BLaER1 (cell line): ENCODE measurements at regions not wholly inside any gene's neighbourhood (a gene's known extent, or its start where the extent isn't known, plus 50 kb on each side); places are given as distances from the start of the nearest gene placed in this dataset.
"Not testable (repeated sequence)": the region's sequence is repeated elsewhere in the genome, so short reads cannot be mapped to it uniquely, and the experiment has no call there.

Experiments
- H3K27ac ChIP-seq: shearing (Covaris generic); formaldehyde crosslinking; 2 replicates; pipeline ENCODE4 v1.8.1; 2022
- H3K27me3 ChIP-seq: shearing (Covaris generic); formaldehyde crosslinking; 2 replicates; pipeline ENCODE4 v1.8.1; 2022
- H3K36me3 ChIP-seq: shearing (Covaris generic); formaldehyde crosslinking; 2 replicates; pipeline ENCODE4 v1.8.1; 2022
- H3K4me1 ChIP-seq: shearing (Covaris generic); formaldehyde crosslinking; 2 replicates; pipeline ENCODE4 v1.8.1; 2022
- H3K4me2 ChIP-seq: shearing (Covaris generic); formaldehyde crosslinking; 2 replicates; pipeline ENCODE4 v1.8.1; 2022
- H3K4me3 ChIP-seq: shearing (Covaris generic); formaldehyde crosslinking; 2 replicates; pipeline ENCODE4 v1.8.1; 2022
- H3K9ac ChIP-seq: shearing (Covaris generic); formaldehyde crosslinking; 2 replicates; pipeline ENCODE4 v1.8.1; 2022
- H3K9me3 ChIP-seq: shearing (Covaris generic); formaldehyde crosslinking; 2 replicates; pipeline ENCODE4 v1.8.1; 2022
- H4K20me1 ChIP-seq: shearing (Covaris generic); formaldehyde crosslinking; 2 replicates; pipeline ENCODE4 v1.8.1; 2022
- Cebpa-rat ChIP-seq: shearing (Covaris generic); IDR thresholded peaks from 2 replicates; pipeline ENCODE4 v1.8.1; 2022

DNA sequence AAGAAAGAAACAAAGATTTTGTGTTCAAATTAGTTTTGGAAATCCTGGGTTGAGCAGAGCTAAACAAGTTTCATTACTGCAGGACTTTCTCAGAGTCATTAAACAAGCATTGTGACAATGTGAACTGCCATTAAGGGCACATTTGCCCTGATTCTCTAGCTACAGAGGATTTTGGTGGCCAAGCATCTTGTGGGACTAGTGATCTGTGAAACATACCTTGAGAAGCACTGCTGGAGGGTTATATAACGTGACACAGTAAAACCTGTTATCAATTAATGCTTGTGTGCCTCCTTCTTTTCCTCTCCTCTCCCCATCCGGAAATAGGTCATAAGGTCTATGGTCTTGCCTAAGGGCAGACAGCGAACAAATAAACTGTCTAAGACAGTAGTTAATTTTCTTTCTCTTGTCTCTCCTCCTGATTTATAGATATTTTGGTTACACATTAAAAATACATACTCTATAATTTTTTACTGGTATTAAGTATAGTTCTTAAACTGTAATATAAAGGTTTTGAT, 167.3 kb upstream of the NANOGP8 start:
- Histone ChIP-seq H3K4me1 (no peaks in the 10 kb centered on the region), H3K27me3 (no peaks in the 10 kb centered on the region), H3K4me2 (no peak overlapping the region), H3K36me3 (no peaks in the 10 kb centered on the region), H3K27ac (no peak overlapping the region), H3K9me3 (no peaks in the 10 kb centered on the region), H3K9ac (no peak overlapping the region), H3K4me3 (no peak overlapping the region), H4K20me1 (no peaks in the 10 kb centered on the region)
- no peak for TF ChIP-seq Cebpa-rat

DNA sequence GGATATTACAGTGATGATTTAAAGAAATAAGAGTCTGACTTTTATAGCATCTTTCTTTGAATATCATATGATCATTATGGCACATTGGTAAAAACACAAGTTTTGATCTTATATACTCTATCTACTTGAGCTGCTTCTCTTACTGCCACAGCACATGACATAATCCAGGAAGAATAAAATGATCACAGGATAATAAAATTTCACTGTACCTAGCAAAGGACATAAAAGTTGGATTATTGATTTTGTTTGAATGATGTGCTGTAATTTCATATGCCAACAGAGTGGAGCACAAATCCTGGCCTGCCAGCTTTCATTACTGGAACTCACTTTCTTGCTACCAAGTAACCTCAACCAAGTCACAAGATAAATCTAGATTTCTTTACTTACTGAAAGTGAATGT, 162.1 kb upstream of the NANOGP8 start:
- no peaks in the 10 kb centered on the region for H3K4me1 ChIP-seq
- no peaks in the 10 kb centered on the region for H3K36me3 ChIP-seq
- no peak for TF ChIP-seq Cebpa-rat
- H3K27me3 ChIP-seq, result no peaks in the 10 kb centered on the region
- H4K20me1 ChIP-seq, result no peaks in the 10 kb centered on the region
- H3K27ac ChIP-seq, result no peak overlapping the region
- no peak overlapping the region for H3K4me3 ChIP-seq
- no peak overlapping the region for H3K4me2 ChIP-seq
- no peaks in the 10 kb centered on the region for H3K9me3 ChIP-seq
- H3K9ac ChIP-seq, result no peak overlapping the region

DNA sequence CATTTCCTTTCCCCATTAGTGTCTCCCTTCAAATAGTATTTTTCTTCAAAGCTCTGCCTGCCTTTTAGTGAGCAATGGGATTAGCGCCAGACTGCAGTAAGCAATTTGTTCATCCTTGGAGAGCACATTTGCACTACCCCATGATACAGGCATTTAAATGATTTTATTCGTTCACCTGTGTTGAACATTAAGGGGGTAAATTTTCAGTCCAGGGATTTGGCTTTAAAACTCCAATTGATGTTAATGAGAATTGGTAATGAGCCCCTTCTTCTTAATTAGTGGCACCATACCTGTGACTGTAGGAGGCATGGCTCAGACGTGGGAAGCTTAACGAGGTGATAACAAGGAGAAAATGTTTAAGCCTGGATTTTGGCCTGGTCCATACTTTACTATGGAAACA, 161.4 kb upstream of the NANOGP8 start:
- Histone ChIP-seq H3K4me1 (no peaks in the 10 kb centered on the region), H3K27me3 (no peaks in the 10 kb centered on the region), H3K4me2 (no peak overlapping the region), H4K20me1 (no peaks in the 10 kb centered on the region), H3K27ac (no peak overlapping the region), H3K4me3 (no peak overlapping the region), H3K36me3 (no peaks in the 10 kb centered on the region), H3K9ac (no peak overlapping the region), H3K9me3 (no peaks in the 10 kb centered on the region)
- TF ChIP-seq Cebpa-rat, result no peak

DNA sequence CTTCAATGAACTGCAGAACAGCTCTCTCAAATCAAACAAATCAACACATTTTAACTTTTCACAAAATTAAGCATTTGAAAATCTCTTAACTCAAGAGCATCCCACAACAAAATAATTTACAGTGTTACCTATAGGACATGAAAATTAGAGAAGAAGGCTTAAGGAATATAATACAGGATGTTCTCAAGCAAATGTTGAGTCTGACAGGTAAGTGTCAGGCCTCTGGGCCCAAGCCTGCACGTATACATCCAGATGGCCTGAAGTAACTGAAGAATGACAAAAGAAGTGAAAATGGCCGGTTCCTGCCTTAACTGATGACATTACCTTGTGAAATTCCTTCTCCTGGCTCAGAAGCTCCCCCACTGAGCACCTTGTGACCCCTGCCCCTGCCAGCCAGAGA, 160.6 kb upstream of the NANOGP8 start:
- H4K20me1 ChIP-seq, H3K36me3 ChIP-seq: not testable (repeated sequence)

DNA sequence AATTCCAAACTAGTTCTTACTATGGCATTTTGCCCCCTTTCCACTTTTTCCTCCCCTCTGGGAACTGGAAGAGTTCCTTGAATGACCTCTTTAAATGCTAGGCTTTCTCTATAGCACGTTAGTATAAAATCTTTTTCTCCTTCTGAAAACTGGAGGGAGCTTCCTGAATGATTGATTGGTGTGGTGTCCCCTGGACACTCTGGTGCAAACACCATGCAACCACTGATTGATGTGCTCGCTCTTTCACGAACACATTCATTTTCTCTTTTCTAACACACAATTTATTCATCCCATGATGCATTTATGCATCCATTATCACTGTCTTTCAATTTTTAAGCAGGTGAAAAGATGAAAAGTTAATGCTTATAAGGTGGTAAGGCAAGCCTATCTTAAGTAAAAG, 159.1 kb upstream of the NANOGP8 start:
- H3K9ac ChIP-seq, result no peak overlapping the region
- no peaks in the 10 kb centered on the region for H3K4me1 ChIP-seq
- TF ChIP-seq Cebpa-rat, result no peak
- H3K4me3 ChIP-seq, result no peak overlapping the region
- no peaks in the 10 kb centered on the region for H3K27me3 ChIP-seq
- H4K20me1 ChIP-seq, result no peaks in the 10 kb centered on the region
- H3K36me3 ChIP-seq, result no peaks in the 10 kb centered on the region
- H3K27ac ChIP-seq, result no peak overlapping the region
- no peak overlapping the region for H3K4me2 ChIP-seq
- no peaks in the 10 kb centered on the region for H3K9me3 ChIP-seq

More for the DNA sequence above, 160.6 kb upstream of the NANOGP8 start:
- H3K9me3 ChIP-seq, H3K9ac ChIP-seq, H3K4me2 ChIP-seq, H3K4me1 ChIP-seq, H3K27ac ChIP-seq, H3K4me3 ChIP-seq, H3K27me3 ChIP-seq: not testable (repeated sequence)

DNA sequence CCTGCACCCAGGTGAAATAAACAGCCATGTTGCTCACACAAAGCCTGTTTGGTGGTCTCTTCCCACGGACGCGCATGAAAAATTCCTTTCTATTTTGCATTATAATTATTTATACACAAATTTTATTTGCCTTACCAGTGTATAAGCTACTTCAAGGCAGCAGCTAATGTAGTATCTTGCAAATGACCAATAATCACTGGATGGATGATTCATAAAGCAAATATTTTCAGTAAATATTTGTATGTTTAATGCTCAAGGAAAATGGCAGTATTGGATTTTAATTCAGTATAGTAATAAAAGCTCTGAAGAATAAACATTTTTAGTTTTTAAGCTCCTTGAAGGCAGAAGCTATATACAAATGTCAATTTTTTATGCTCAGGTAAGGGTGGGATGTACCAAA, 158.7 kb upstream of the NANOGP8 start:
- Histone ChIP-seq H3K4me2 (no peak overlapping the region), H3K4me3 (no peak overlapping the region), H3K9ac (no peak overlapping the region), H3K36me3 (no peaks in the 10 kb centered on the region), H4K20me1 (no peaks in the 10 kb centered on the region), H3K4me1 (no peaks in the 10 kb centered on the region), H3K27me3 (no peaks in the 10 kb centered on the region), H3K27ac (no peak overlapping the region), H3K9me3 (no peaks in the 10 kb centered on the region)
- TF ChIP-seq Cebpa-rat, result no peak

DNA sequence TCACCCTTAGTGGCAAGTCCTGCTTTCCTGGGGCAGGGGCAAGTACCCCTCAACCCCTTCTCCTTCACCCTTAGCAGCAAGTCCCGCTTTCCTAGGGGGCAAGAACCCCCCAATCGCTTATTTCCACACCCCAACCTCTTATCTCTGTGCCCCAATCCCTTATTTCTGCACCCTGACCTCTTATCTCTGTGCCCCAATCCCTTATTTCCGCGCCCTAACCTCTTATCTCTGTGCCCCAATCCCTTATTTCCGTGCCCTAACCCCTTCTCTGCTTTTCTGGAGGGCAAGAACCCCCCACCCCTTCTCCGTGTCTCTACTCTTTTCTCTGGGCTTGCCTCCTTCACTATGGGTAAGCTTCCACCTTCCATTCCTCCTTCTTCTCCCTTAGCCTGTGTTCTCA, 154.6 kb upstream of the NANOGP8 start:
- not testable (repeated sequence) for H3K27me3 ChIP-seq, H4K20me1 ChIP-seq, H3K4me3 ChIP-seq, H3K4me1 ChIP-seq, H3K36me3 ChIP-seq, H3K27ac ChIP-seq, H3K9ac ChIP-seq, H3K9me3 ChIP-seq, H3K4me2 ChIP-seq

DNA sequence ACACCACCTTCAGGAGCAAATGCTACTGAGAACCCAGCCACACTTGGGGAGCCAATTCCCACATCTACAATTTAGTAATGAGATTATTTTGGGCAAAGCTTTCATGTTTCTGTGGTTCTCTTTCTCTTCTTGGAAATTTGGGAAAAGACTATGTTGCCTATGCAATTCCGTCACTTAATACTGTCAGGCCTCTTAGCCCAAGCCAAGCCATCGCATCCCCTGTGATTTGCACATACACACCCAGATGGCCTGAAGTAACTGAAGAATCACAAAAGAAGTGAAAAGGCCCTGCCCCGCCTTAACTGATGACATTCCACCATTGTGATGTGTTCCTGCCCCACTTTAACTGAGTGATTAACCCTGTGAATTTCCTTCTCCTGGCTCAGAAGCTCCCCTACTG, 153.4 kb upstream of the NANOGP8 start:
- not testable (repeated sequence) for H3K9ac ChIP-seq, H3K36me3 ChIP-seq, H3K27me3 ChIP-seq, H3K4me3 ChIP-seq, H4K20me1 ChIP-seq, H3K4me1 ChIP-seq, H3K9me3 ChIP-seq, H3K27ac ChIP-seq, H3K4me2 ChIP-seq

DNA sequence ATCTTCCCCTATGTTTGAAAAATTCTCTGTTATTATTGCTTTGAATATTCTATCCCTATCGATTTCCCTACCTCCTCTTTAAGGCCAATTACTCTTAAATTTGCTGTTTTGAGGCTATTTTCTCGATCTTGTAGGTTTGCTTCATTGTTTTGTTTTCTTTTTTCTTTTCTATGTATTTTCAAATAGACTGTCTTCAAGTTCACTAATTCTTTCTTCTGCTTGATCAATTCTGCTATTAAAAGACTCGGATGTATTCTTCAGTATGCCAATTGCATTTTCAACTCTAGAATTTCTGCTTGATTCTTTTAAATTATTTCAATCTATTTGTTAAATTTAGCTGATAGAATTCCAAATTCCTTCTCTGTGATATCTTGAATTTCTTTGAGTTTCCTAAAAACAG, 144.0 kb upstream of the NANOGP8 start:
- Histone ChIP-seq H3K9me3 (0 out of 2 replicates have a peak, but pooled peaks cover 15% of the 10 kb centered on the region), H3K9ac (no peak overlapping the region), H3K27me3 (no peaks in the 10 kb centered on the region), H3K4me2 (no peak overlapping the region), H3K4me3 (no peak overlapping the region), H3K36me3 (no peaks in the 10 kb centered on the region), H3K27ac (no peak overlapping the region), H4K20me1 (no peaks in the 10 kb centered on the region), H3K4me1 (no peaks in the 10 kb centered on the region)
- no peak for TF ChIP-seq Cebpa-rat

DNA sequence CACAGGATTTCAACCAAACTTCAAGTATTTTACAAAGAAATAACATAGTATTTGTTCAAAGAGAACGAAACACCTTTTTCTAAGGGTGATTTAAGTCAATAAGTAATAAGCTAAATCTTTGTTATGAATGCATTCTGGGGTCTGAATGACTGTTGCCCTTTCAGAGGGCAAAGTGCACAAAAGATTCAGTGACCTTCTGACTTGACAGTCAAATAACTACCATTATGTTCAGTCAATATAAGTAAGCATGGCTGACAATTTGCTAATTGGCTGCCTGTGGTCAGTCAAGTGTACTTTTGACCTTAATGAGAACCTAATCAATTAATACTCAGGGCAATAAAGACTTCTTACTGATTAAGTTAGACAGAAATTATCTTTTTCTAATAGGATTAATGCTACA, 133.1 kb upstream of the NANOGP8 start:
- Histone ChIP-seq H3K27me3 (no peaks in the 10 kb centered on the region), H3K36me3 (no peaks in the 10 kb centered on the region), H3K9ac (no peak overlapping the region), H3K27ac (no peak overlapping the region), H3K4me2 (no peak overlapping the region), H4K20me1 (no peaks in the 10 kb centered on the region), H3K4me3 (no peak overlapping the region), H3K9me3 (no peaks in the 10 kb centered on the region), H3K4me1 (no peaks in the 10 kb centered on the region)
- no peak for TF ChIP-seq Cebpa-rat

DNA sequence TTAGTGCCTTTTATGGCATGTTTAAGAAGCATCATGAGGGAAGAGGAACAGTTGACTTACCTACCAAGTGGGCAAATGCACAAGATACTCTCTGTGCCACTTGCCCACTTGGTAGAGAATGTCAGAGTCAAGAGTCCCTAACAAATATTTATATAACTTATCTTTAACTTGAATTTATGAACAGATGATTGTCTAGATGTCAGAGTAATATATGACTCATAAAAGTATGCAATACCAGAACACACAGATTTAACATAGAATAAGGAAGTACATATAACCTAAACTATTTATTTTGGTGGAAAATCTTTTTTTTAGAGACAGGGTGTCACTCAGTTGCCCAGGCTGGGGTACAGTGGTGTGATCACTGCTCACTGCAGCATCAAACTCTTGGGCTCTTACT, 130.0 kb upstream of the NANOGP8 start:
- H3K4me3 ChIP-seq, result no peak overlapping the region
- no peaks in the 10 kb centered on the region for H3K4me1 ChIP-seq
- H3K27ac ChIP-seq, result no peak overlapping the region
- no peak overlapping the region for H3K4me2 ChIP-seq
- TF ChIP-seq Cebpa-rat, result no peak
- no peaks in the 10 kb centered on the region for H3K36me3 ChIP-seq
- no peaks in the 10 kb centered on the region for H4K20me1 ChIP-seq
- H3K9ac ChIP-seq, result no peak overlapping the region
- no peaks in the 10 kb centered on the region for H3K27me3 ChIP-seq
- H3K9me3 ChIP-seq, result no peaks in the 10 kb centered on the region
